Retina (tissue), 1 donor: ENCODE measurements at regions not wholly inside any gene's neighbourhood (a gene's known extent, or its start where the extent isn't known, plus 50 kb on each side); places are given as distances from the start of the nearest gene placed in this dataset.

ENCODE experiments used
- DNase-seq: peaks from one replicate; pipeline ENCODE4 v3.0.0-alpha.2; 2016

DNA sequence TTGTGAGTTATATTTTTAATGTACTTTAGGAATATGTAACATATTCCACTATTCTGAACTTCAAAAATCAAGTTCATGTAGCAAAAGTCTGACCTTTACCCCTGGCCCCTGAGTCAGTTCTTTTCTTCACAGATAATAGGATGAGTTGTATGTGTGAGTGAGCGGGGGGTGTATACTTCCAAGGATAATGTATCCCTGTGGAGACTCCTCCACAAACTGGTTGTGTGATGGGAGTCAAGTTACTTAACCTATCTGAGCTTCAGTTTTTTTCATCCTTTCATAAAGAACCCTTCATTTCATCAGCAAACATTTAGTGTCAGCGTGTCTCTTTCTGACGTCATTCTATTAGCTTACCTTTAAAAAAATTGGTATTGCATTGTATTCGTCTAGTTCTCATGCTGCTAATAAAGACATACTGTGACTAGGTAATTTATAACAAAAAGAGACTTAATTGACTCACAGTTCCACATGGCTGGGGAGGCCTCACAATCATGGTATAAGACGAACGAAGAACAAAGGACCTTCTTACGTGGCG lies 288.1 kb upstream of the GPC6 start:
- no peak for DNase-seq

- DNase-seq, result no peak
These were observed 285.4 kb upstream of the GPC6 start for GRCh38 chr13:92941167-92941566.

DNA sequence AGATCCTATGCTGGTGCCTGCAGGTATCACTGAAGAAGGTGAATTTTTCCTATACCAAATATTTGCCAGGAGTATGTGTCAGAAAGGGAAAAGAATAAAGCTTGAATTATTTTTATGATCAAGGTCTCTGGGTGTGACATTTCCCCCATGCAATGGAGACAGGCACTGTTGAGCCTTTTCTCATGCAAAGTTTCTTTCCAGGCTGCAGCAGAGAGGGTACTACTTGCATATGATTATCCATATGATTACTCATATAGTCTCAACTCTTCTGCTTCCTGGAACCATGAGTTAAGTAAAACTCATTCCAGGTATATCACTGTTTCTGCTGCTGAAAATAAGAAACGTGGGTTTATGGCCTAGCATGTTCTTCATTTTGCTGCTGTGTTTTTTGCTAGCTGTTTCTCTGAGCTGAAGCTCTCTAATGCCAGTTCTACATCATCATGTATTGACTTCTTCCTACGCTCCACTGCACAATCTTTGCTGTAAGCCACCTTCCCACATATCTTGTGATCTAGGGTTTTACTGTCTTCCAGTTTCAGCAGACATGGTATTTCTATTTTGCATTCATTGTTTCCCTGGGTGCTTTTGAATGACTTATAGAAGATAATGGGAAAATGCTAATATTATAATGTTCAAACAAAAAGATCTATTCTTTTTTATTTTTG lies 278.7 kb upstream of the GPC6 start:
- peak; percentile 19 for DNase-seq

DNA sequence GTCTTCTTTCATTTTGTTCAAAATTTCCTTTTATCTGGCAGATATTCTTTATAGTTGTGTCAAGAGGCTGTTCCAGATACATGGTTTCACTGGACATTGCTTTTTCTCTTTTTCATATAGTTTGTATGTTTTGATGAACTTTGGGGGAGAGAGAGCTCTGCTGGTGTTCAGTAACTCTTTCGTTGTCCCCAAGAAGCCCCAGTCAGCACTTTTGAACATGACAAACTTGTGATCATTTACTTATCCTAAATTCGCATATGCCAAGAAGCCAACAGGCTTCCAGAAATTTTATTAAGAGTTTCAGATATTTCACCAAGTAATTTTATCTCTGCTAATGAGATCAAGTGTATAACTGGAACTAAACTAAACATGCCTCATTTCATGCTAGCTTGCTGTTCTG lies 275.8 kb upstream of the GPC6 start:
- DNase-seq, result no peak

- no peak for DNase-seq
These were observed 275.2 kb upstream of the GPC6 start for GRCh38 chr13:92951273-92951890.

- DNase-seq, result no peak
These were observed 274.4 kb upstream of the GPC6 start for GRCh38 chr13:92952161-92952560.

DNA sequence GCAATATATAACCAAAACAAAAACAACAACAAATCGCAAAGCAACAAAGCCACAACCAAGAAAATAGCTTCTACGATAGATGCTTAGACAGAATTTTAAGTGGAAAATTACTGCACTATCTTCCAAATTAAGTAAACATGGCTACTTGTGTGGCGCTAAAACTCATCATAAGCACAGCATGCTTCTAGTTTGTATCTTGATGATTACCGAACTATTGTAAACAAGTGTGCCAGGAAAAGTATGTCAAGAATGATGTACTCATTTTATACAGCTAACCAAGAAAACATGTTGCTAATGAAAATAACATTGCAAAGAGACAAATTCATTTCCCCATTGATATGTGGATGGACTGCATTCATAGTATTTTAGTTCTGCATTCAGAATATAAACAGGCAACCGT lies 271.9 kb upstream of the GPC6 start:
- no peak for DNase-seq

DNA sequence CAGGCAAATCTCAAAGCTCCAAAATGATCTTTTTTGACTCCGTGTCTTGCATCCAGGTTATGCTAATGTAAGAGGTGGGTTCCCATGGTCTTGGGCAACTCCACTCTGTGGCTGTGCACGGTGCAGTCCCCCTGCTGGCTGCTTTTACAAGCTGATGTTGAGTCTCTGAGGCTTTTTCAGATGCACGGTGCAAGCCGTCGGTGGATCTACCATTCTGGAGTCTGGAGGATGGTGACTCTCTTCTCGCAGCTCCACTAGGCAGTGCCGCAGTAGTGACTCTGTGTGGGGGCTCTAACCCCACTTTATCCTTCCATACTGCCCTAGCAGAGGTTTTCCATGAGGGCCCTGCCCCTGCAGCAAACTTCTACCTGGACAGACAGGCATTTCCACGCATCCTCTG lies 266.8 kb upstream of the GPC6 start:
- no peak for DNase-seq

DNA sequence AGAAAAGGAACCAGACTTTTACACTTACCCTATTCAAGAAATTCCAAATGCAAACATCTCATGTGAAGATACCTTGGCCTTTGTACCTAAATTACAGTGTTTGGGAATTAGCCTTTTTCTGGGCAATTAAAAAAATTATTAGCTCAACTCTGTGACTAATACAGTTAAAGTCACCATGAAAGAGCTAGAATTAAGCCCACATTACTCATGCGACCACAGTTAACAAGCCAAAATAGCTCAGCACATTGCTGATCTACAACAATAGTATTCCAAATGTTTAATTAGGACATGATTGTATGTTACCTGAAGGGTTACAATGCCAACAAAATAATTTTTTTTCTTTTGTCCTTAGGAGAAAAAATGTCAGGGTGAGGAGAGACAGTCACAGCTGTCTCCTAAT lies 263.6 kb upstream of the GPC6 start:
- no peak for DNase-seq

DNA sequence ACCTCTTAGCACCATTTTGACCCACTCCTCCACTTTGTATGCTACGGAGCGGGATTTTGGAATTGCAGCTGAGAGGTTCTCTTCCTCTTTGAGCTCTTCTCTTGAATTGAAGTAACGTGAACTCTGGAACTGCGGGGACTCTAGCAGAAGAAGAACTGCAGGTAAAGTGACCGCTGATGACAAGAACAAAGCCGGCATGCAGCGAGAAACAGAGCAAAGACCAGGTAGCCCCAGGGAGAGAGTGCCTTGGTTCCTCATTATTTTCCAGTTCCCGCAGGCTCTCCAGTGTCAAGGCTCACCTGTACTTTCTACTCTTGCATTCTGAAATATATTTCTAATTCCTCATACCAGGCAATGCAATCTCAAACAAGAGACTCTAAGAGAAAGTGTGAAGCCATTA lies 260.3 kb upstream of the GPC6 start:
- DNase-seq, result no peak

DNA sequence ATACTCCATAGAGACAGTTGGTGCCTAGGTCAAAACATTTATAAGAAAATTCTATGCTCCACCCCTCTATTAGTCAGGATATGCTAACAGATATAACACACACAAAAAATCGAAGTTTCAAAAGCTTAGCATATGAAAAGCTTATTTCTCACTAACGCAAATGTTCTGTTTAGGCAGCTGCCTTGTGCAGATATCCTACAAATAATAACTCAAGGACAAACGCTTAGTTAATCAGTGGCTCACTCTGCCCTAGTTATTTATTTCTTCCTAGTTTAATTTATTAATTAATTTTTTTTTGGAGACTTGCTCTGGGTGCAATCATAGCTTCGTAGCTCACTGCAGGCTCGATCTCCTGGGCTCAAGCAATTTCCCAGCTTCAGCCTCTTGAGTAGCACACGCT lies 259.7 kb upstream of the GPC6 start:
- no peak for DNase-seq

- no peak for DNase-seq
These were observed 258.7 kb upstream of the GPC6 start for GRCh38 chr13:92967923-92968322.

DNA sequence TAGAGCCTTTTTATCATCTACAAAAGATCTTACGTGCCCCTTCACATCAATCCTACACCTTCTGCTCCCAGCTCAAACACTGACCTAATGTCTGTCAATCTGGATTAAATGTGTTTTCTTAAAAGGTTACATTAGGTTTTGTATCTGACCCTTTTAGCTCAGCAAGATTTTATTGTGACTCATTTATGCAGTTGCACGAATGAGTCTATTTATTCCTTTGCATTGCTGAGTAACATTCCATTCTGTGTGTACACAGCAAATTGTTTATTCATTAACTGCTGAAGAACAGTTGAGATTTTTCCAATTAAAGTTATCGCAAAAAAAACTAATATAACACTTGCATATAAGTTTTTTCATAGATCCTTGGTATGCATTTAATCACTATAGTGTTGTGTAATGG lies 253.9 kb upstream of the GPC6 start:
- DNase-seq, result no peak

DNA sequence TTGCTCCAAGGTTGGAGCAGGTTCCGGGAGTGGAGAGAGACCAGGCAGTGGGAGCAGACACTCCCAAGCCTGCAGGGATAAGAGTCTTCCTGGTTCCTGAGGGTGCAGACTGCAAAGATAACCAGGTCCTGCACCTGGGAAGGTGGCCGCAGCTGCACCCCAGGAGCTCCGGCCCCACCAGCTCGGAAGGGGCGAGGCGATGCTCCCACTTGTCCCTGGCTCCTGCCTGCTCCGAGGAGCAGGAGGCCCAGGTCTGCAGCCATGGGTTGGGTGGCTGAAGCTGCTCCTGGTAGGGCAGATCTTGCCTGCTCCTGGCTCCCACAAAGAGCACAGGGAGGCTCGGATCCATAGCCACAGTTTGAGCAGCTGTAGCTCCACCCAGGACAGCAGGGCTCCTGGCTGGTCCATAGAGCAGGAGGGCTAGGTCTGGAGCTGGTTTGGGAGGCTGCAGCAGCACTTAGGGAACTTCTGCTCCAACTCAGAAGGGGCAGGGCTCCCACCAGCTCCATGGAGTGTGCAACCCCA lies 251.6 kb upstream of the GPC6 start:
- DNase-seq, result no peak

- no peak for DNase-seq
These were observed 249.9 kb upstream of the GPC6 start for GRCh38 chr13:92976657-92977056.

DNA sequence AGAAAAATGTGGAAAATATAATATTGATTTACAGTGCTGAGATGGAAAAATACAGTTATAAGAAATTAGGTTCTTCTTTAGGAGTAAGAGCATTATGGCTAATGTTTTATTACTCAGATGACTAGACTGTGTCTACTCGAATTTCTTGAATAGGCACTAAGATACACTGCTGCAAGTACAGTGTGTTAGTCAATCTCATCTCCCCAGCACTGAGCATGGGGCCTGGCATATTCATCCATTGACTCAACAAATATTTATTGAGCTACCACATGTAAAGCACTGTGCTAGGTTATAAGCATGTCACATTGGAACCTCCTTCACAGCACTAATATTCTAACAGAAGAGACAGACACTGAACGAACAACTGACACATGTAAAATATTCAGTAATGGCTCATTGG lies 242.5 kb upstream of the GPC6 start:
- no peak for DNase-seq

GRCh38 chr13:92989301-92989700 lies 237.3 kb upstream of the GPC6 start:
- DNase-seq, result no peak

DNA sequence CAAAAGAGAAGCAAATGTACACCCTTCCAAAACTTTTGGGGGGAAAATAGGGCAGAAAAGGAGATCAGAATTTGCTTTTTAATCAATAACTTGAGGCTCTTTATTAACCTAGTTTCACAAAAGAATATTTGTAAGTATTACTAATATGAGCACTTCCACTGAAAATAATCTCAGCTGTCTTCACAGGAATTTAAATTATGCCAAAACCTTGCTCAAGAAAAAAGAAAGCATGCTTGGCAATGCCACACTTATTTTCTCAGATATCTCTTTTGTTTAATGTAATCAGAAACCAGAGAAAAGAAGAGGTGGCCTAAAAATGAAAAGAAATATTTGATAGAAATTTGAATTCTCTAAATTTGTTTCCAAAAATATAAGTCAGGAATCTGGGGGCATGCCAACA lies 234.9 kb upstream of the GPC6 start:
- no peak for DNase-seq

GRCh38 chr13:92994056-92994455 lies 232.6 kb upstream of the GPC6 start:
- DNase-seq, result no peak

DNA sequence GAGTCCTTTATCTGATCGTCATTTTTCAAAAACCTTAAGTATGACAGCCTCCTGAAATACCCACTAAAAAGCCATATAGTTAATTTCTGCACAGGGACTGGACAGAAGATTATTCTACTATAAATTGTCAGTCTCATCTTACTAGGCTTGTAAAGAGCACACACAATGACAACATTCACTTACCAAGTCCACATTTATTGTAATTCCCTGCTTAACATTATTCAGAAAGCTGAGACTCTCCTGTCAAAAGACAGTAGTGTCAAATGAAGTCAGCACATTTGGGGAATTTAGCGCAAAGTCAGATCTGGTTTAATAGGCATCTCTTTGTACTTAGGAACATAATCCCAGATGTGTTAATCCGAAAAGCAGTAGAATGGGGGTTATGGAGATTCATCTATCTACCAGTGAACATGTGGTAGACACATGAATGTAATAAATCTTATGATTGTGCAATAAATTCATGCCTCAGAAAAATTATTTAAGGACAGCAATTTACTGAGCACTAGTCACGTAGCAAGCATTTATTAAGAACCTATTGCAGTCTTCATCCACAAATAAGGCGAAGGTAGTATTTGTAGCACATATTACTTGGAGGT lies 224.6 kb upstream of the GPC6 start:
- no peak for DNase-seq

- DNase-seq, result no peak
These were observed 223.1 kb upstream of the GPC6 start for GRCh38 chr13:93003531-93003930.

DNA sequence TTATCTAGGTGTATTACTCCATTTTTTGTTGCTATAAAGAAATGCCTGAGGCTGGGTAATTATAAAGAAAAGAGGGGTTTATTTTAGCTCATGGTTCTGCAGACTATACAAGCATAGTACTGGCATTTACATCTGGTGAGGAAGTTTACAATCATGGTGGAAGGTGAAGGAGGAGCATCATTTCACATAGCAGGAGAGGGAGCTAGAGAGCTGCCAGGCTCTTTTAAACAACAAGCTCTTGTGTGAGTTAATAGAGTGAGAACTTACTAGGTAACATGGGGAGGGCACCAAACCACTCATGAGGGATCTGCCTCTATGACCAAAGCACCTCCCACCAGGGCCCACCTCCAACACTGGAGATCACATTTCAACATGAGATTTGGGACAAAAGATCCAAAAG lies 221.7 kb upstream of the GPC6 start:
- DNase-seq, result no peak

DNA sequence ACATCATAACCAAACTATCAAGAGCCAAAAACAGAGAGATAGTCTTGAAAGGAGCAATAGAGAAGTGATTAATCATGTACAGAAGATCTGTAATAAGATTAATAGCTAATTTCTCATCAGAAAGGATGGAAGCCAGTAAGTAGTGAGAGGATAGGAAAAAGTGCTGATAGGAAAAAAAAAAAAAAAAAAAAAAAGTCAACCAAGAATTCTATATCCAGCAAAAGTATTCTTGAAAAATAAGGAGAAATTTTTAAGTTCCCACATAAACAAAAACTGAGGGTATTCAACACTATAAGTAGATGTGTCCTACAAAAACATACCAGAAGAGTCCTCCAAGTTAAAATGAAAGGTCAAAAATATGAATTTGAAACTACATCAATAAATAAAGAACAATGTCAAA lies 218.7 kb upstream of the GPC6 start:
- DNase-seq, result no peak

GRCh38 chr13:93017493-93018112 lies 209.0 kb upstream of the GPC6 start:
- no peak for DNase-seq
